ENCODE measurements at regions not wholly inside any gene's neighbourhood (a gene's known extent, or its start where the extent isn't known, plus 50 kb on each side); places are given as distances from the start of the nearest gene placed in this dataset.

GRCh38 chr5:155750101-155750500 lies 576.9 kb upstream of the SGCD start:
- Histone ChIP-seq H3K4me3 (ENCODE audit: low read depth in 1 of 2, low read length in 2 of 2) (no peak overlapping the region), H3K9me3 (ENCODE audit: insufficient read depth, low read length, severe bottlenecking) (no peaks in the 10 kb centered on the region), H3K79me2 (ENCODE audit: insufficient read depth, low read length) (no peaks in the 10 kb centered on the region), H3K9ac (ENCODE audit: low read depth, low read length) (no peak overlapping the region), H2AFZ (ENCODE audit: low read depth, low read length) (no peak overlapping the region), H3K4me2 (ENCODE audit: insufficient read depth, low read length) (no peak overlapping the region), H3K27ac (ENCODE audit: low read length) (no peak overlapping the region), H3K4me1 (ENCODE audit: insufficient read depth, low read length) (no peaks in the 10 kb centered on the region), H4K20me1 (ENCODE audit: insufficient read depth, low read length) (no peaks in the 10 kb centered on the region), H3K27me3 (ENCODE audit: insufficient read depth, low read length, poor library complexity) (no peaks in the 10 kb centered on the region), H3K36me3 (ENCODE audit: insufficient read depth, low read length) (no peaks in the 10 kb centered on the region)
- ATAC-seq (ENCODE audit: insufficient read depth, low read depth) (no peak), DNase-seq (no peak)
- TF ChIP-seq CTCF (IDR thresholded peaks at IDR 0.05; ENCODE audit: borderline replicate concordance, extremely low read depth, low read length, poor library complexity, severe bottlenecking) (no peak), EZH2 (IDR thresholded peaks at IDR 0.05; ENCODE audit: borderline replicate concordance, low read depth, low read length, severe bottlenecking) (no peak)

- no peaks in the 10 kb centered on the region for H4K20me1 ChIP-seq (ENCODE audit: insufficient read depth, low read length)
- no peak overlapping the region for H3K4me2 ChIP-seq (ENCODE audit: insufficient read depth, low read length)
- H3K4me3 ChIP-seq (ENCODE audit: low read depth in 1 of 2, low read length in 2 of 2), result no peak overlapping the region
- no peak overlapping the region for H3K27ac ChIP-seq (ENCODE audit: low read length)
- H3K79me2 ChIP-seq (ENCODE audit: insufficient read depth, low read length), result no peaks in the 10 kb centered on the region
- no peak for TF ChIP-seq EZH2 (IDR thresholded peaks at IDR 0.05; ENCODE audit: borderline replicate concordance, low read depth, low read length, severe bottlenecking)
- TF ChIP-seq CTCF (IDR thresholded peaks at IDR 0.05; ENCODE audit: borderline replicate concordance, extremely low read depth, low read length, poor library complexity, severe bottlenecking), result no peak
- H3K4me1 ChIP-seq (ENCODE audit: insufficient read depth, low read length), result no peaks in the 10 kb centered on the region
- H3K9ac ChIP-seq (ENCODE audit: low read depth, low read length), result no peak overlapping the region
- no peak overlapping the region for H2AFZ ChIP-seq (ENCODE audit: low read depth, low read length)
- H3K9me3 ChIP-seq (ENCODE audit: insufficient read depth, low read length, severe bottlenecking), result no peaks in the 10 kb centered on the region
- no peaks in the 10 kb centered on the region for H3K36me3 ChIP-seq (ENCODE audit: insufficient read depth, low read length)
- DNase-seq, result no peak
- no peak for ATAC-seq (ENCODE audit: insufficient read depth, low read depth)
- no peaks in the 10 kb centered on the region for H3K27me3 ChIP-seq (ENCODE audit: insufficient read depth, low read length, poor library complexity)
Measured at GRCh38 chr5:155750571-155750970, 576.4 kb upstream of the SGCD start.

DNA sequence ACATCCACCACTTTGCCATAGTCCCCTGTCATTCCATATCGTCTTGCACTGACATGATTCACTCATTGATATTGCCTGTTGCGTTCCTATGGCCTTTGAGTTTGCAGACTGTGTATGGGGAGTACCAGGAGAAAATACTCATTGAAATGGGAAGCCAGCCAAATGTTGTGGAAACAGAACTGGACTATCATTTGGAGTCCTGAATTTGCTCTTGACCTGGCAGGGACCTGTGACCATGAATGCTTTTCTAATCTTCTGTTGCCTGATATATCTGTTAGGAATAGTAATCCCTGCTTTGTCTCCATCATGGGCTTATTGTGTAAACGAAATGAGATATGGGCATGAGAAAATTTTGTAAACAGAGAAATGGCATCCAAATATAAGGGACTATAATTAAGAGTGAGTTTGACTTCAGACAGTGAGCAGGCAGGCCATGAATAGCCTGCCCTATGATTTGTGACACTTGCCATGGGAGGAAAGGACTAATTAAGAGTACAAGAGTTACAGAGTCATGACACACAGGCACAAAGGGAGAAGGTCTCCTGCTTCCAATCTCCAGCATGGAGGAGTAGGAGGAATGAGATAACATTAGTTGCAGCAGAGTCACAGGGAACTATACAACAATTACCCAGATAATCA lies 572.9 kb upstream of the SGCD start:
- Histone ChIP-seq H3K27me3 (ENCODE audit: insufficient read depth, low read length, poor library complexity) (no peaks in the 10 kb centered on the region), H3K9me3 (ENCODE audit: insufficient read depth, low read length, severe bottlenecking) (no peaks in the 10 kb centered on the region), H3K27ac (ENCODE audit: low read length) (no peak overlapping the region), H4K20me1 (ENCODE audit: insufficient read depth, low read length) (no peaks in the 10 kb centered on the region), H3K36me3 (ENCODE audit: insufficient read depth, low read length) (no peaks in the 10 kb centered on the region), H3K4me1 (ENCODE audit: insufficient read depth, low read length) (no peaks in the 10 kb centered on the region), H3K4me3 (ENCODE audit: low read depth in 1 of 2, low read length in 2 of 2) (no peak overlapping the region), H3K9ac (ENCODE audit: low read depth, low read length) (no peak overlapping the region), H2AFZ (ENCODE audit: low read depth, low read length) (no peak overlapping the region), H3K79me2 (ENCODE audit: insufficient read depth, low read length) (no peaks in the 10 kb centered on the region), H3K4me2 (ENCODE audit: insufficient read depth, low read length) (no peak overlapping the region)
- ATAC-seq (ENCODE audit: insufficient read depth, low read depth) (no peak), DNase-seq (no peak)
- no peak for TF ChIP-seq CTCF (IDR thresholded peaks at IDR 0.05; ENCODE audit: borderline replicate concordance, extremely low read depth, low read length, poor library complexity, severe bottlenecking)
- no peak for TF ChIP-seq EZH2 (IDR thresholded peaks at IDR 0.05; ENCODE audit: borderline replicate concordance, low read depth, low read length, severe bottlenecking)

Data from DND-41 (cell line).